WTC11 (cell line): ENCODE measurements at regions not wholly inside any gene's neighbourhood (a gene's known extent, or its start where the extent isn't known, plus 50 kb on each side); places are given as distances from the start of the nearest gene placed in this dataset.

ENCODE experiments used
- ATAC-seq: fragments of 200-7000 bp; cut with Tn5 transposase; 2 replicates; pipeline ENCODE4 v1.10.0; 2021; ENCODE audit warnings: mild to moderate bottlenecking, moderate library complexity
- CTCF ChIA-PET: fragments of 300-600 bp; sonication (Branson Sonifier 250); formaldehyde crosslinking; loops from one replicate; lab custom pipeline; 2021; ENCODE audit warnings: antibody characterized with exemption; lab: Charles Lee
- POLR2A ChIA-PET: fragments of 350-600 bp; sonication (Branson Sonifier 250); formaldehyde crosslinking; loops from one replicate; lab custom pipeline; 2021; ENCODE audit warnings: antibody characterized with exemption; lab: Charles Lee
- DNase-seq: peaks from one replicate; pipeline ENCODE4 v3.0.0; 2021; ENCODE audit warnings: low spot score
- H3K27ac Mint-ChIP-seq: 2 replicates; pipeline ENCODE4 v1.8.0; 2021; ENCODE audit warnings: mixed read lengths
- H3K27me3 Mint-ChIP-seq: 2 replicates; pipeline ENCODE4 v1.8.0; 2021; ENCODE audit warnings: low read depth, mild to moderate bottlenecking, moderate library complexity, mixed read lengths
- H3K36me3 Mint-ChIP-seq: 2 replicates; pipeline ENCODE4 v1.8.0; 2021; ENCODE audit warnings: mixed read lengths
- H3K4me1 Mint-ChIP-seq: 2 replicates; pipeline ENCODE4 v1.8.0; 2022; ENCODE audit warnings: mixed read lengths
- H3K4me3 Mint-ChIP-seq: 2 replicates; pipeline ENCODE4 v1.8.0; 2021; ENCODE audit warnings: mild to moderate bottlenecking, moderate library complexity, mixed read lengths
- H3K9me3 Mint-ChIP-seq: 2 replicates; pipeline ENCODE4 v1.8.0; 2021; ENCODE audit warnings: mixed read lengths
- ATF1 ChIP-seq: sonication (generic); formaldehyde crosslinking; IDR thresholded peaks from 2 replicates; pipeline ENCODE4 v1.8.1; 2023; ENCODE audit warnings: mild to moderate bottlenecking, moderate library complexity, missing genetic modification reagents
- ATF3 ChIP-seq: sonication (generic); formaldehyde crosslinking; conservative IDR thresholded peaks from 2 replicates; pipeline ENCODE4 v1.8.1; 2022; ENCODE audit warnings: mild to moderate bottlenecking, missing genetic modification reagents
- ATF6 ChIP-seq: sonication (generic); formaldehyde crosslinking; IDR thresholded peaks from 2 replicates; pipeline ENCODE4 v1.8.1; 2023; ENCODE audit warnings: mild to moderate bottlenecking, missing genetic modification reagents
- E2F1 ChIP-seq: sonication (generic); formaldehyde crosslinking; IDR thresholded peaks from 2 replicates; pipeline ENCODE4 v1.8.0; 2022; ENCODE audit warnings: mild to moderate bottlenecking, missing genetic modification reagents
- GABPB1 ChIP-seq: sonication (generic); formaldehyde crosslinking; IDR thresholded peaks from 2 replicates; pipeline ENCODE4 v1.8.1; 2023; ENCODE audit warnings: mild to moderate bottlenecking, missing genetic modification reagents
- JUN ChIP-seq: sonication (generic); formaldehyde crosslinking; IDR thresholded peaks from 2 replicates; pipeline ENCODE4 v1.8.0; 2023; ENCODE audit warnings: mild to moderate bottlenecking, missing genetic modification reagents
- NFYB ChIP-seq: sonication (generic); formaldehyde crosslinking; conservative IDR thresholded peaks from 2 replicates; pipeline ENCODE4 v1.8.0; 2022; ENCODE audit warnings: low read depth, missing genetic modification reagents
- NR2C2 ChIP-seq: sonication (generic); formaldehyde crosslinking; IDR thresholded peaks from 2 replicates; pipeline ENCODE4 v1.8.0; 2022; ENCODE audit warnings: mild to moderate bottlenecking, missing genetic modification reagents
- PRDM15 ChIP-seq: sonication (generic); formaldehyde crosslinking; IDR thresholded peaks from 2 replicates; pipeline ENCODE4 v1.8.0; 2022; ENCODE audit warnings: missing genetic modification reagents
- PREB ChIP-seq: sonication (generic); formaldehyde crosslinking; IDR thresholded peaks from 2 replicates; pipeline ENCODE4 v1.8.1; 2022; ENCODE audit warnings: mild to moderate bottlenecking, missing genetic modification reagents, moderate library complexity, borderline replicate concordance
- RORB ChIP-seq: fragments of 250-450 bp; sonication (Bioruptor Pico); IDR thresholded peaks from 2 replicates; pipeline ENCODE4 v1.9.0; 2021; ENCODE audit warnings: mild to moderate bottlenecking
- SP1 ChIP-seq: sonication (generic); formaldehyde crosslinking; conservative IDR thresholded peaks from 2 replicates; pipeline ENCODE4 v1.8.1; 2022; ENCODE audit warnings: missing genetic modification reagents
- STAT6 ChIP-seq: sonication (generic); formaldehyde crosslinking; conservative IDR thresholded peaks from 2 replicates; pipeline ENCODE4 v1.8.1; 2023; ENCODE audit warnings: mild to moderate bottlenecking, low read depth, missing genetic modification reagents, moderate library complexity
- TCF7 ChIP-seq: sonication (generic); formaldehyde crosslinking; IDR thresholded peaks from 2 replicates; pipeline ENCODE4 v1.8.0; 2022; ENCODE audit warnings: mild to moderate bottlenecking, low read depth, missing genetic modification reagents, moderate library complexity
- TEAD1 ChIP-seq: sonication (generic); formaldehyde crosslinking; IDR thresholded peaks from 2 replicates; pipeline ENCODE4 v1.8.0; 2022; ENCODE audit warnings: mild to moderate bottlenecking, missing genetic modification reagents
- ZBTB43 ChIP-seq: sonication (generic); formaldehyde crosslinking; IDR thresholded peaks from 2 replicates; pipeline ENCODE4 v1.8.1; 2023; ENCODE audit warnings: mild to moderate bottlenecking, missing genetic modification reagents
- ZMAT4 ChIP-seq: fragments of 250-450 bp; sonication (Bioruptor Pico); IDR thresholded peaks from 2 replicates; pipeline ENCODE4 v1.9.0; 2021; ENCODE audit warnings: mild to moderate bottlenecking
- ZNF425 ChIP-seq: fragments of 250-450 bp; sonication (Bioruptor Pico); conservative IDR thresholded peaks from 2 replicates; pipeline ENCODE4 v1.9.0; 2021; ENCODE audit warnings: mild to moderate bottlenecking
- ZNF671 ChIP-seq: fragments of 250-450 bp; sonication (Bioruptor Pico); IDR thresholded peaks from 2 replicates; pipeline ENCODE4 v1.8.0; 2021; ENCODE audit warnings: mild to moderate bottlenecking

GRCh38 chr1:59125676-59126320, 171.1 kb upstream of the FGGY start:
- no peaks in the 10 kb centered on the region for H3K27me3 Mint-ChIP-seq
- CTCF ChIA-PET = no interaction called here
- H3K27ac Mint-ChIP-seq = no peak overlapping the region
- DNase-seq (no peak), ATAC-seq (no peak)
- H3K4me3 Mint-ChIP-seq = no peak overlapping the region
- H3K4me1 Mint-ChIP-seq = peaks cover 12% of the 10 kb centered on the region
- TF ChIP-seq NFYB (no peak), TCF7 (CRISPR knock-in tag) (no peak), PREB (CRISPR knock-in tag) (no peak), NR2C2 (CRISPR knock-in tag) (no peak), PRDM15 (CRISPR knock-in tag) (no peak), SP1 (CRISPR knock-in tag) (no peak), GABPB1 (no peak), ZMAT4 (CRISPR knock-in tag) (no peak), ATF1 (no peak), ATF3 (CRISPR knock-in tag) (no peak), ATF6 (CRISPR knock-in tag) (no peak), TEAD1 (no peak), STAT6 (CRISPR knock-in tag) (no peak), ZNF671 (CRISPR knock-in tag) (no peak)
- POLR2A ChIA-PET = no interaction called here
- peaks cover 25% of the 10 kb centered on the region for H3K9me3 Mint-ChIP-seq
- peaks cover 8% of the 10 kb centered on the region for H3K36me3 Mint-ChIP-seq

- no peak for ATAC-seq
- TF ChIP-seq ZBTB43 (CRISPR knock-in tag) (no peak), ZNF425 (CRISPR knock-in tag) (no peak), E2F1 (CRISPR knock-in tag) (no peak), RORB (CRISPR knock-in tag) (no peak), JUN (no peak)
Measured at GRCh38 chr1:59126366-59126765, 170.5 kb upstream of the FGGY start.

More at GRCh38 chr1:59126366-59126765, 170.5 kb upstream of the FGGY start:
- H3K27ac Mint-ChIP-seq = no peak overlapping the region
- H3K27me3 Mint-ChIP-seq = no peaks in the 10 kb centered on the region
- peaks cover 8% of the 10 kb centered on the region for H3K36me3 Mint-ChIP-seq
- CTCF ChIA-PET = no interaction called here
- H3K4me3 Mint-ChIP-seq = no peak overlapping the region
- peaks cover 25% of the 10 kb centered on the region for H3K9me3 Mint-ChIP-seq
- POLR2A ChIA-PET = no interaction called here
- no peak for DNase-seq
- H3K4me1 Mint-ChIP-seq = peaks cover 12% of the 10 kb centered on the region
